Neuronal stem cell (in vitro differentiated cells): ENCODE measurements at regions not wholly inside any gene's neighbourhood (a gene's known extent, or its start where the extent isn't known, plus 50 kb on each side); places are given as distances from the start of the nearest gene placed in this dataset.
A peak's percentile ranks its signal among the peaks of the same experiment; 100 is the strongest.

Experiments
- DNase-seq: peaks from one replicate; pipeline ENCODE4 v3.0.0-alpha.2; 2013; ENCODE audit warnings: low spot score
- H2AFZ ChIP-seq: one replicate; pipeline ENCODE4 v1.6.1; 2013; ENCODE audit warnings: mild to moderate bottlenecking, low read length, inconsistent platforms
- H2AK5ac ChIP-seq: 2 replicates; pipeline ENCODE4 v1.6.1; 2013; ENCODE audit warnings: low read depth, mild to moderate bottlenecking, inconsistent platforms, low read length, moderate library complexity, mixed read lengths
- H2BK120ac ChIP-seq: 2 replicates; pipeline ENCODE4 v1.6.1; 2013; ENCODE audit warnings: low read depth, mild to moderate bottlenecking, inconsistent platforms, low read length, moderate library complexity, mixed read lengths
- H2BK12ac ChIP-seq: one replicate; pipeline ENCODE4 v1.6.1; 2013; ENCODE audit warnings: low read length, inconsistent platforms
- H2BK15ac ChIP-seq: 2 replicates; pipeline ENCODE4 v1.6.1; 2013; ENCODE audit warnings: mild to moderate bottlenecking, low read length, inconsistent platforms, mixed read lengths
- H2BK5ac ChIP-seq: one replicate; pipeline ENCODE4 v1.6.1; 2013; ENCODE audit warnings: inconsistent platforms, mild to moderate bottlenecking, low read length, moderate library complexity
- H3K14ac ChIP-seq: one replicate; pipeline ENCODE4 v1.6.1; 2013; ENCODE audit warnings: low read length, inconsistent platforms
- H3K18ac ChIP-seq: 2 replicates; pipeline ENCODE4 v1.6.1; 2013; ENCODE audit warnings: low read length, inconsistent platforms
- H3K23ac ChIP-seq: 2 replicates; pipeline ENCODE4 v1.6.1; 2013; ENCODE audit warnings: low read depth, mild to moderate bottlenecking, mixed read lengths, low read length, inconsistent platforms; ENCODE audit not compliant: poor library complexity
- H3K27ac ChIP-seq: replicated peaks from 3 replicates; pipeline ENCODE4 v1.5.1; 2013; ENCODE audit warnings: low read length, inconsistent platforms
- H3K27me3 ChIP-seq, 3 experiments: 2 replicates each; pipeline ENCODE4 v1.6.1; 2013; ENCODE audit warnings: low read length in 3 of 3, mild to moderate bottlenecking in 2 of 3, inconsistent platforms in 1 of 3, low read depth in 1 of 3, mixed read lengths in 1 of 3, moderate library complexity in 1 of 3; ENCODE audit not compliant: control insufficient read depth in 3 of 3, insufficient read depth in 3 of 3
- H3K36me3 ChIP-seq, 2 donors: replicated peaks in 1 of 2; 2 replicates each; pipeline ENCODE4 v1.6.1; 2013; ENCODE audit warnings: low read length in 2 of 2; ENCODE audit not compliant: control insufficient read depth in 2 of 2, insufficient read depth in 2 of 2
- H3K4ac ChIP-seq: 2 replicates; pipeline ENCODE4 v1.6.1; 2013; ENCODE audit warnings: inconsistent platforms, mild to moderate bottlenecking, low read length, moderate library complexity
- H3K4me1 ChIP-seq, 2 donors: 1 replicate in 1 of 2; 2 replicates in 1 of 2; pipeline ENCODE4 v1.6.1; 2013; ENCODE audit warnings: low read length in 2 of 2, low read depth in 1 of 2; ENCODE audit not compliant: control insufficient read depth in 2 of 2, insufficient read depth in 1 of 2
- H3K4me2 ChIP-seq: one replicate; pipeline ENCODE4 v1.6.1; 2013; ENCODE audit warnings: mild to moderate bottlenecking, low read length, inconsistent platforms; ENCODE audit not compliant: insufficient read depth, poor library complexity, severe bottlenecking
- H3K4me3 ChIP-seq, 2 donors: 2 replicates each; pipeline ENCODE4 v1.5.1; 2013; ENCODE audit warnings: low read length in 2 of 2, mild to moderate bottlenecking in 2 of 2, inconsistent platforms in 1 of 2, moderate library complexity in 1 of 2
- H3K79me1 ChIP-seq: one replicate; pipeline ENCODE4 v1.6.1; 2013; ENCODE audit warnings: low read depth, mild to moderate bottlenecking, inconsistent platforms, low read length, moderate library complexity
- H3K9ac ChIP-seq: one replicate; pipeline ENCODE4 v1.6.1; 2013; ENCODE audit warnings: mild to moderate bottlenecking, low read depth, low read length, inconsistent platforms; ENCODE audit not compliant: poor library complexity
- H3K9me3 ChIP-seq, 2 donors: replicated peaks in 1 of 2; 2 replicates each; pipeline versions ENCODE3 to v1.6.1; 2013; ENCODE audit warnings: low read length in 2 of 2, mild to moderate bottlenecking in 2 of 2, inconsistent platforms in 1 of 2, low read depth in 1 of 2, mixed read lengths in 1 of 2, moderate library complexity in 1 of 2; ENCODE audit not compliant: control insufficient read depth in 2 of 2, insufficient read depth in 1 of 2
- H4K8ac ChIP-seq: one replicate; pipeline ENCODE4 v1.6.1; 2013; ENCODE audit warnings: low read depth, mild to moderate bottlenecking, inconsistent platforms, low read length, moderate library complexity
- H4K91ac ChIP-seq: one replicate; pipeline ENCODE4 v1.6.1; 2013; ENCODE audit warnings: low read length, low read depth, mild to moderate bottlenecking, inconsistent platforms; ENCODE audit not compliant: poor library complexity
- WGBS, 2 donors: extraction: QIAGEN DNeasy Blood & Tissue Kit; methylation state at CpG; one replicate each; pipeline ENCODE4 v1.1.7; 2013; ENCODE audit warnings: missing lambda C conversion rate in 2 of 2, mixed read lengths in 1 of 2; ENCODE audit not compliant: insufficient read length in 2 of 2, insufficient replicate concordance in 1 of 2; ENCODE audit errors: extremely low coverage in 2 of 2; 5-methylcytosine and 5-hydroxymethylcytosine counted together

GRCh38 chr2:136468799-136469369, 296.5 kb upstream of the THSD7B start:
- Histone ChIP-seq H4K8ac (no peak overlapping the region), H2BK15ac (no peak overlapping the region)
- WGBS, 2 donors = no CpG with 5 or more reads among the region's 7 CpGs

GRCh38 chr2:136452528-136452927, 312.8 kb upstream of the THSD7B start:
- H3K4me2 ChIP-seq = no peak overlapping the region
- H3K4me1 ChIP-seq = no peaks in the 10 kb centered on the region
- no peak overlapping the region for H3K9ac ChIP-seq
- no CpG with 5 or more reads among the region's 1 CpG for WGBS, 2 donors
- no peak overlapping the region for H2AK5ac ChIP-seq
- no peak overlapping the region for H2BK120ac ChIP-seq
- no peak overlapping the region for H3K4me3 ChIP-seq
- no peak overlapping the region for H4K8ac ChIP-seq
- H3K18ac ChIP-seq = no peak overlapping the region
- no peak overlapping the region for H2AFZ ChIP-seq
- H2BK5ac ChIP-seq = no peak overlapping the region
- DNase-seq = no peak
- no peaks in the 10 kb centered on the region for H3K27me3 ChIP-seq
- no peak overlapping the region for H2BK12ac ChIP-seq
- no peaks in the 10 kb centered on the region for H3K9me3 ChIP-seq
- H3K23ac ChIP-seq = no peak overlapping the region
- no peak overlapping the region for H2BK15ac ChIP-seq
- no peaks in the 10 kb centered on the region for H3K79me1 ChIP-seq
- H3K4ac ChIP-seq = no peak overlapping the region
- H3K14ac ChIP-seq = no peak overlapping the region
- H3K27ac ChIP-seq = no peak overlapping the region
- no peaks in the 10 kb centered on the region for H3K36me3 ChIP-seq
- H4K91ac ChIP-seq = no peak overlapping the region

More at GRCh38 chr2:136468799-136469369, 296.5 kb upstream of the THSD7B start:
- no peak overlapping the region for H3K4me2 ChIP-seq
- H3K36me3 ChIP-seq = no peaks in the 10 kb centered on the region
- H3K23ac ChIP-seq = no peak overlapping the region
- H3K27me3 ChIP-seq = no peaks in the 10 kb centered on the region
- H2BK120ac ChIP-seq = no peak overlapping the region
- no peak overlapping the region for H3K4me3 ChIP-seq
- H2AFZ ChIP-seq = peak overlapping the region; percentile 22
- no peak for DNase-seq
- H2AK5ac ChIP-seq = no peak overlapping the region
- H3K4ac ChIP-seq = no peak overlapping the region
- no peak overlapping the region for H3K27ac ChIP-seq
- H3K4me1 ChIP-seq = peaks cover 0 to 2% of the 10 kb centered on the region in 2 donors
- H3K79me1 ChIP-seq = no peaks in the 10 kb centered on the region
- H2BK12ac ChIP-seq = no peak overlapping the region
- H3K14ac ChIP-seq = no peak overlapping the region
- H3K9ac ChIP-seq = no peak overlapping the region
- H3K9me3 ChIP-seq = no peaks in the 10 kb centered on the region
- H2BK5ac ChIP-seq = no peak overlapping the region
- H3K18ac ChIP-seq = no peak overlapping the region
- no peak overlapping the region for H4K91ac ChIP-seq

- no peak overlapping the region for H3K27ac ChIP-seq
- H3K4ac ChIP-seq = no peak overlapping the region
- DNase-seq = no peak
- no peaks in the 10 kb centered on the region for H3K9me3 ChIP-seq
- H3K9ac ChIP-seq = no peak overlapping the region
- H3K27me3 ChIP-seq = no peaks in the 10 kb centered on the region
- no peak overlapping the region for H2BK120ac ChIP-seq
- no peaks in the 10 kb centered on the region for H3K79me1 ChIP-seq
- no peak overlapping the region for H3K23ac ChIP-seq
- no peak overlapping the region for H3K14ac ChIP-seq
- H2AFZ ChIP-seq = no peak overlapping the region
- H3K4me2 ChIP-seq = no peak overlapping the region
- H2AK5ac ChIP-seq = no peak overlapping the region
- H3K36me3 ChIP-seq = no peaks in the 10 kb centered on the region
- peaks cover 0 to 3% of the 10 kb centered on the region in 2 donors for H3K4me1 ChIP-seq
- no peak overlapping the region for H4K8ac ChIP-seq
- H3K18ac ChIP-seq = peak overlapping the region; percentile 6
- H2BK12ac ChIP-seq = no peak overlapping the region
- H4K91ac ChIP-seq = no peak overlapping the region
- no CpG with 5 or more reads among the region's 7 CpGs for WGBS, 2 donors
- H2BK15ac ChIP-seq = no peak overlapping the region
- H2BK5ac ChIP-seq = no peak overlapping the region
- H3K4me3 ChIP-seq = no peak overlapping the region
Observed at GRCh38 chr2:136448986-136449780, 316.2 kb upstream of the THSD7B start.

- H3K4me1 ChIP-seq = peaks cover 0 to 5% of the 10 kb centered on the region in 2 donors
- no peak overlapping the region for H2AK5ac ChIP-seq
- no peak overlapping the region for H4K91ac ChIP-seq
- DNase-seq = no peak
- H2BK120ac ChIP-seq = no peak overlapping the region
- no CpG with 5 or more reads among the region's 1 CpG for WGBS, 2 donors
- H3K79me1 ChIP-seq = no peaks in the 10 kb centered on the region
- no peak overlapping the region for H3K9ac ChIP-seq
- peak overlapping the region in 1 of 2 donors; percentile 46 for H3K4me3 ChIP-seq
- no peak overlapping the region for H3K23ac ChIP-seq
- H3K36me3 ChIP-seq = no peaks in the 10 kb centered on the region
- H3K4me2 ChIP-seq = no peak overlapping the region
- no peaks in the 10 kb centered on the region for H3K9me3 ChIP-seq
- no peak overlapping the region for H2BK15ac ChIP-seq
- no peak overlapping the region for H2BK5ac ChIP-seq
- no peak overlapping the region for H3K27ac ChIP-seq
- no peak overlapping the region for H3K14ac ChIP-seq
- no peak overlapping the region for H2AFZ ChIP-seq
- H3K18ac ChIP-seq = no peak overlapping the region
- no peaks in the 10 kb centered on the region for H3K27me3 ChIP-seq
- H2BK12ac ChIP-seq = no peak overlapping the region
- no peak overlapping the region for H4K8ac ChIP-seq
- no peak overlapping the region for H3K4ac ChIP-seq
Observed at GRCh38 chr2:136448432-136448831, 316.9 kb upstream of the THSD7B start.
